ENCODE measurements at regions not wholly inside any gene's neighbourhood (a gene's known extent, or its start where the extent isn't known, plus 50 kb on each side); places are given as distances from the start of the nearest gene placed in this dataset.
"Not testable (repeated sequence)": the region's sequence is repeated elsewhere in the genome, so short reads cannot be mapped to it uniquely, and the experiment has no call there.

DNA sequence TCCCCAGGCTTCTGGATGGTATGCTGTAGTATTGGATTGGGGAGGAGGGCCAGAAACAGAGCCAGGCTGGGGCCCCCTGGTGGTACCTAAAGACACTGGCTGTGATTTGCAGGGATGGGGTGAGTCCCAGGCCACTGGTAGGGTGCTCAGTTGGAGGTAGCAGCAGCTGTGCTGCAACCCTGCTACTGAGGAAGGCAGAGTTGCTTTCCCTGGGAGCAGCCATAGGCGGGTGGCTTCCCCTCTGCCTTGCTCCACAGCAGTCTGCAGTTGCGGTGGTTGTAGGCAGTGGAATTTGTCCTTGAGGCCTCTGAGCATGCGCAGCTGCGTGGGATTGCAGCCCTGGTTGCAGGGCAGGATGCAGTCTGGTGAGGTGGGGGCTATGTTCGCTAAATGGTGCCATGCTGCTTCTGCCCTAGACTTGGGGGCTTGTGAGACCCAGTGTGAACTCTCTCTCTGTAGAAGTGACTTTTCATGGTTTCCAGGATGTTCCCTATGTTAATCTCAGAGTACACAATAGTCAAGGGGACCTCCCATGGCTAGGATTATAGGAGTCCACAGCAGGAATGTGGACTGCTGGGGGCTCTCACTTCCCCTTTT lies 443.5 kb downstream of the XIRP2 start:
- no peak overlapping the region for H3K4me2 ChIP-seq (ENCODE audit: low read length)
- H3K27ac ChIP-seq (ENCODE audit: low read length): no peak overlapping the region
- no peaks in the 10 kb centered on the region for H3K27me3 ChIP-seq (ENCODE audit: insufficient read depth, low read depth, low read length)
- no peaks in the 10 kb centered on the region for H3F3A ChIP-seq (ENCODE audit: insufficient read depth, low read length, poor library complexity, severe bottlenecking)
- no peaks in the 10 kb centered on the region for H3K9me2 ChIP-seq (ENCODE audit: insufficient read depth, low read length)
- H3K4me3 ChIP-seq (ENCODE audit: low read length): peak overlapping the region; percentile 21
- H3K79me2 ChIP-seq (replicated peaks; ENCODE audit: insufficient read depth, low read length): peaks cover 12% of the 10 kb centered on the region
- TF ChIP-seq TAF1 (IDR thresholded peaks at IDR 0.05; ENCODE audit: low read depth) (no peak), MXI1 (conservative IDR thresholded peaks at IDR 0.05; ENCODE audit: poor library complexity, severe bottlenecking) (no peak), EP300 (conservative IDR thresholded peaks at IDR 0.05; ENCODE audit: poor library complexity, severe bottlenecking) (no peak), SMC3 (conservative IDR thresholded peaks at IDR 0.05; ENCODE audit: poor library complexity) (no peak), POLR2AphosphoS5 (IDR thresholded peaks at IDR 0.05) (no peak), EZH2 (IDR thresholded peaks at IDR 0.05; ENCODE audit: borderline replicate concordance, insufficient read depth, low read length, poor library complexity, severe bottlenecking) (no peak), RAD21 (conservative IDR thresholded peaks at IDR 0.05) (no peak)
- TF ChIP-seq, protein P1, sequence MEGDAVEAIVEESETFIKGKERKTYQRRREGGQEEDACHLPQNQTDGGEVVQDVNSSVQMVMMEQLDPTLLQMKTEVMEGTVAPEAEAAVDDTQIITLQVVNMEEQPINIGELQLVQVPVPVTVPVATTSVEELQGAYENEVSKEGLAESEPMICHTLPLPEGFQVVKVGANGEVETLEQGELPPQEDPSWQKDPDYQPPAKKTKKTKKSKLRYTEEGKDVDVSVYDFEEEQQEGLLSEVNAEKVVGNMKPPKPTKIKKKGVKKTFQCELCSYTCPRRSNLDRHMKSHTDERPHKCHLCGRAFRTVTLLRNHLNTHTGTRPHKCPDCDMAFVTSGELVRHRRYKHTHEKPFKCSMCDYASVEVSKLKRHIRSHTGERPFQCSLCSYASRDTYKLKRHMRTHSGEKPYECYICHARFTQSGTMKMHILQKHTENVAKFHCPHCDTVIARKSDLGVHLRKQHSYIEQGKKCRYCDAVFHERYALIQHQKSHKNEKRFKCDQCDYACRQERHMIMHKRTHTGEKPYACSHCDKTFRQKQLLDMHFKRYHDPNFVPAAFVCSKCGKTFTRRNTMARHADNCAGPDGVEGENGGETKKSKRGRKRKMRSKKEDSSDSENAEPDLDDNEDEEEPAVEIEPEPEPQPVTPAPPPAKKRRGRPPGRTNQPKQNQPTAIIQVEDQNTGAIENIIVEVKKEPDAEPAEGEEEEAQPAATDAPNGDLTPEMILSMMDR (IDR thresholded peaks at IDR 0.05; ENCODE audit: poor library complexity, severe bottlenecking): no peak
- TF ChIP-seq, protein P2, sequence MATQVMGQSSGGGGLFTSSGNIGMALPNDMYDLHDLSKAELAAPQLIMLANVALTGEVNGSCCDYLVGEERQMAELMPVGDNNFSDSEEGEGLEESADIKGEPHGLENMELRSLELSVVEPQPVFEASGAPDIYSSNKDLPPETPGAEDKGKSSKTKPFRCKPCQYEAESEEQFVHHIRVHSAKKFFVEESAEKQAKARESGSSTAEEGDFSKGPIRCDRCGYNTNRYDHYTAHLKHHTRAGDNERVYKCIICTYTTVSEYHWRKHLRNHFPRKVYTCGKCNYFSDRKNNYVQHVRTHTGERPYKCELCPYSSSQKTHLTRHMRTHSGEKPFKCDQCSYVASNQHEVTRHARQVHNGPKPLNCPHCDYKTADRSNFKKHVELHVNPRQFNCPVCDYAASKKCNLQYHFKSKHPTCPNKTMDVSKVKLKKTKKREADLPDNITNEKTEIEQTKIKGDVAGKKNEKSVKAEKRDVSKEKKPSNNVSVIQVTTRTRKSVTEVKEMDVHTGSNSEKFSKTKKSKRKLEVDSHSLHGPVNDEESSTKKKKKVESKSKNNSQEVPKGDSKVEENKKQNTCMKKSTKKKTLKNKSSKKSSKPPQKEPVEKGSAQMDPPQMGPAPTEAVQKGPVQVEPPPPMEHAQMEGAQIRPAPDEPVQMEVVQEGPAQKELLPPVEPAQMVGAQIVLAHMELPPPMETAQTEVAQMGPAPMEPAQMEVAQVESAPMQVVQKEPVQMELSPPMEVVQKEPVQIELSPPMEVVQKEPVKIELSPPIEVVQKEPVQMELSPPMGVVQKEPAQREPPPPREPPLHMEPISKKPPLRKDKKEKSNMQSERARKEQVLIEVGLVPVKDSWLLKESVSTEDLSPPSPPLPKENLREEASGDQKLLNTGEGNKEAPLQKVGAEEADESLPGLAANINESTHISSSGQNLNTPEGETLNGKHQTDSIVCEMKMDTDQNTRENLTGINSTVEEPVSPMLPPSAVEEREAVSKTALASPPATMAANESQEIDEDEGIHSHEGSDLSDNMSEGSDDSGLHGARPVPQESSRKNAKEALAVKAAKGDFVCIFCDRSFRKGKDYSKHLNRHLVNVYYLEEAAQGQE (IDR thresholded peaks at IDR 0.05; ENCODE audit: borderline replicate concordance): no peak
- no peaks in the 10 kb centered on the region for H3K36me3 ChIP-seq (ENCODE audit: insufficient read depth, low read length)
- H4K20me1 ChIP-seq (ENCODE audit: insufficient read depth): no peaks in the 10 kb centered on the region
- H3K9ac ChIP-seq (ENCODE audit: low read length): no peak overlapping the region
- no peak overlapping the region for H2AFZ ChIP-seq (ENCODE audit: low read depth, low read length)
- H3K9me3 ChIP-seq (ENCODE audit: low read length): peaks cover 10% of the 10 kb centered on the region

DNA sequence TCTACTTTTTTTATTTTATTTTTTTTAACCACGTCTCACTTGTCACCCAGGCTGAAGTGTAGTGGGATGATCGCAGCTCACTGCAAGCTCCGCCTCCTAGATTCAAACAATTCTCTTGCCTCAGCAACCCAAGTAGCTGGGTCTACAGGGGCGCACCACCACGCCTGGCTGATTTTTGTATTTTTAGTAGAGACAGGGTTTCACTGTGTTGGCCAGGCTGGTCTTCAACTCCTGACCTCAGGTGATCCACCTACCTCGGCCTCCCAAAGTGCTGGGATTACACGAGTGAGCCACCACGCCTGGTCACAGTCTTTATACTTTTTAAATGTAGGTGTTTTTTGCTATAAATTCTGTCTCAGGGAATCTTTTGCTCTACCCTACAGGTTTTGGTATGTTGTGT lies 440.5 kb downstream of the XIRP2 start:
- H3K9ac ChIP-seq (ENCODE audit: low read length); H3K4me3 ChIP-seq (ENCODE audit: low read length); H4K20me1 ChIP-seq (ENCODE audit: insufficient read depth); H3K4me2 ChIP-seq (ENCODE audit: low read length); H3K36me3 ChIP-seq (ENCODE audit: insufficient read depth, low read length); H3F3A ChIP-seq (ENCODE audit: insufficient read depth, low read length, poor library complexity, severe bottlenecking); H3K27me3 ChIP-seq (ENCODE audit: insufficient read depth, low read depth, low read length); H2AFZ ChIP-seq (ENCODE audit: low read depth, low read length); H3K9me2 ChIP-seq (ENCODE audit: insufficient read depth, low read length); H3K27ac ChIP-seq (ENCODE audit: low read length); H3K9me3 ChIP-seq (ENCODE audit: low read length): not testable (repeated sequence)
- H3K79me2 ChIP-seq (replicated peaks; ENCODE audit: insufficient read depth, low read length): peaks cover 12% of the 10 kb centered on the region

DNA sequence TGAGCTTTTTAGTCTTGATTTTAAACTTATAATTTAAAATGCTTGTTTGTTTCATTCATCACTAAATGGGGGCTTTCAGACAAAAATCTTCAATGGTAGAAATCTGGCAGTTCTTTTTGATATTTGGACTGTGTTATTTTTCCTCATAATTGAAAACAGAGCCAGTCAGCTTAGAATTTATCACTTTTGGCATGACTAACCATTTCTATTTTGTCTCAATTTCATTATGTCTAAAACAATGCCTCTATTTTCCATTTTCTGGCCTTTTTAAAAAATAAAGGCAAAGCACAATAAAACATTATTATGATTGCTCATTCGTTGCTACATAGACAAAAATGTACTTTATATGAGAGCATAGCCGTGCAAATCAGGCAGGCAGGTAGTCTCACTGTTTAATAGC lies 434.5 kb downstream of the XIRP2 start:
- Histone ChIP-seq H3K9ac (ENCODE audit: low read length) (no peak overlapping the region), H4K20me1 (ENCODE audit: insufficient read depth) (no peaks in the 10 kb centered on the region), H3K4me3 (ENCODE audit: low read length) (no peak overlapping the region), H3F3A (ENCODE audit: insufficient read depth, low read length, poor library complexity, severe bottlenecking) (no peaks in the 10 kb centered on the region), H3K4me2 (ENCODE audit: low read length) (no peak overlapping the region), H3K79me2 (replicated peaks; ENCODE audit: insufficient read depth, low read length) (peaks cover 6% of the 10 kb centered on the region), H3K9me2 (ENCODE audit: insufficient read depth, low read length) (no peaks in the 10 kb centered on the region), H3K27me3 (ENCODE audit: insufficient read depth, low read depth, low read length) (no peaks in the 10 kb centered on the region), H3K9me3 (ENCODE audit: low read length) (no peaks in the 10 kb centered on the region), H2AFZ (ENCODE audit: low read depth, low read length) (no peak overlapping the region), H3K36me3 (ENCODE audit: insufficient read depth, low read length) (no peaks in the 10 kb centered on the region), H3K27ac (ENCODE audit: low read length) (no peak overlapping the region)
- TF ChIP-seq SMC3 (conservative IDR thresholded peaks at IDR 0.05; ENCODE audit: poor library complexity) (no peak), MXI1 (conservative IDR thresholded peaks at IDR 0.05; ENCODE audit: poor library complexity, severe bottlenecking) (no peak), EP300 (conservative IDR thresholded peaks at IDR 0.05; ENCODE audit: poor library complexity, severe bottlenecking) (no peak), TAF1 (IDR thresholded peaks at IDR 0.05; ENCODE audit: low read depth) (no peak), EZH2 (IDR thresholded peaks at IDR 0.05; ENCODE audit: borderline replicate concordance, insufficient read depth, low read length, poor library complexity, severe bottlenecking) (no peak), POLR2AphosphoS5 (IDR thresholded peaks at IDR 0.05) (no peak), RAD21 (conservative IDR thresholded peaks at IDR 0.05) (no peak)
- TF ChIP-seq, protein P2 (IDR thresholded peaks at IDR 0.05; ENCODE audit: borderline replicate concordance): no peak
- TF ChIP-seq, protein P1 (IDR thresholded peaks at IDR 0.05; ENCODE audit: poor library complexity, severe bottlenecking): no peak

All from neural cell (in vitro differentiated cells).